ENCODE measurements at regions not wholly inside any gene's neighbourhood (a gene's known extent, or its start where the extent isn't known, plus 50 kb on each side); places are given as distances from the start of the nearest gene placed in this dataset.

GRCh38 chr10:24086296-24087086, 122.4 kb upstream of the KIAA1217 start:
- TF ChIP-seq CTCF (conservative IDR thresholded peaks at IDR 0.05; ENCODE audit: low read depth, low read length): no peak
- TF ChIP-seq EZH2 (IDR thresholded peaks at IDR 0.05; ENCODE audit: low read length, unreplicated experiment): no peak
